ENCODE measurements at regions not wholly inside any gene's neighbourhood (a gene's known extent, or its start where the extent isn't known, plus 50 kb on each side); places are given as distances from the start of the nearest gene placed in this dataset.

- TF ChIP-seq CTCF (conservative IDR thresholded peaks at IDR 0.05; ENCODE audit: low read length) (no peak), EZH2phosphoT487 (IDR thresholded peaks at IDR 0.05; ENCODE audit: borderline replicate concordance, low read depth, low read length) (no peak)
Observed at GRCh38 chr9:7481570-7481969, 318.0 kb downstream of the DMAC1 start.
